HL-60 (cell line): ENCODE measurements at regions not wholly inside any gene's neighbourhood (a gene's known extent, or its start where the extent isn't known, plus 50 kb on each side); places are given as distances from the start of the nearest gene placed in this dataset.
"Not testable (repeated sequence)": the region's sequence is repeated elsewhere in the genome, so short reads cannot be mapped to it uniquely, and the experiment has no call there.

ENCODE experiments used
- DNase-seq, 2 experiments: peaks; one replicate each; pipeline ENCODE4 v3.0.0-alpha.2; 2010 to 2020; ENCODE audit warnings: low read depth in 1 of 2, low spot score in 1 of 2
- H3K27ac ChIP-seq: fragments of 250-450 bp; sonication (Bioruptor Pico); replicated peaks from 2 replicates; pipeline ENCODE4 v1.5.1; 2020; ENCODE audit warnings: mild to moderate bottlenecking, moderate library complexity
- H3K27me3 ChIP-seq: fragments of 250-450 bp; sonication (Bioruptor Pico); 2 replicates; pipeline ENCODE4 v1.5.1; 2021; ENCODE audit warnings: mild to moderate bottlenecking, moderate library complexity; ENCODE audit not compliant: insufficient read depth, poor library complexity, severe bottlenecking
- H3K4me3 ChIP-seq: replicated peaks from 2 replicates; pipeline ENCODE4 v1.5.1; 2011; ENCODE audit warnings: mild to moderate bottlenecking, control low read depth, low read length; ENCODE audit not compliant: insufficient read depth
- GABPA ChIP-seq: IDR thresholded peaks from 2 replicates; pipeline ENCODE4 v1.6.1; 2012; ENCODE audit warnings: low read depth
- POLR2AphosphoS5 ChIP-seq: IDR thresholded peaks from 2 replicates; pipeline ENCODE4 v1.6.1; 2012; ENCODE audit warnings: low read depth
- SPI1 ChIP-seq: IDR thresholded peaks from 2 replicates; pipeline ENCODE4 v1.6.1; 2012; ENCODE audit warnings: low read depth, mild to moderate bottlenecking, borderline replicate concordance
- TF ChIP-seq, protein P1 (sequence below): IDR thresholded peaks from 2 replicates; pipeline ENCODE4 v1.6.1; 2012; ENCODE audit warnings: low read depth; ENCODE audit not compliant: insufficient replicate concordance
- TF ChIP-seq, protein P2 (sequence below): IDR thresholded peaks from one replicate; pipeline ENCODE4 v1.5.1; 2011; ENCODE audit warnings: low read length, control low read depth, inconsistent platforms; ENCODE audit not compliant: insufficient read depth

DNA sequence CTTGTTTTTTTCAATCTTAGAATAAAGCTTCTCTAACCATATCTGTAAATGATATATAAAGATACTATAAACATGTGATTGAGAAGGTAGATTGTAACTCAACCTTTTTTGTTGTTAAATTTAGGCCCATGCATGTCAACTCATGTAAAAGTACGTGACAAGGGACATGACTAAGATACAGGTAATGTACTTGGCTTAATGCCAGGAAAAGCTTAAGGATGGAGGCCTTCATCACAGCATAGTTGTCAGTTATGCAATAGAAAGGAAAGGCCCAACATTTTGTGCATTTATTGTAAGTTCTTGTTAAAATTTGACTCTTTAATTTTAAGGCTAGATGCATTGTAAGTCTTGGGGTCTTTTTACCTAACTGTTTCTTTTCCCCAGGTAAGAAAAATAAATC lies 305.1 kb downstream of the LTN1 start:
- no peak overlapping the region for H3K27ac ChIP-seq
- no peak overlapping the region for H3K4me3 ChIP-seq
- no peak for DNase-seq
- H3K27me3 ChIP-seq: no peaks in the 10 kb centered on the region
- TF ChIP-seq POLR2AphosphoS5 (no peak), SPI1 (no peak), GABPA (no peak)
- TF ChIP-seq, protein P1, sequence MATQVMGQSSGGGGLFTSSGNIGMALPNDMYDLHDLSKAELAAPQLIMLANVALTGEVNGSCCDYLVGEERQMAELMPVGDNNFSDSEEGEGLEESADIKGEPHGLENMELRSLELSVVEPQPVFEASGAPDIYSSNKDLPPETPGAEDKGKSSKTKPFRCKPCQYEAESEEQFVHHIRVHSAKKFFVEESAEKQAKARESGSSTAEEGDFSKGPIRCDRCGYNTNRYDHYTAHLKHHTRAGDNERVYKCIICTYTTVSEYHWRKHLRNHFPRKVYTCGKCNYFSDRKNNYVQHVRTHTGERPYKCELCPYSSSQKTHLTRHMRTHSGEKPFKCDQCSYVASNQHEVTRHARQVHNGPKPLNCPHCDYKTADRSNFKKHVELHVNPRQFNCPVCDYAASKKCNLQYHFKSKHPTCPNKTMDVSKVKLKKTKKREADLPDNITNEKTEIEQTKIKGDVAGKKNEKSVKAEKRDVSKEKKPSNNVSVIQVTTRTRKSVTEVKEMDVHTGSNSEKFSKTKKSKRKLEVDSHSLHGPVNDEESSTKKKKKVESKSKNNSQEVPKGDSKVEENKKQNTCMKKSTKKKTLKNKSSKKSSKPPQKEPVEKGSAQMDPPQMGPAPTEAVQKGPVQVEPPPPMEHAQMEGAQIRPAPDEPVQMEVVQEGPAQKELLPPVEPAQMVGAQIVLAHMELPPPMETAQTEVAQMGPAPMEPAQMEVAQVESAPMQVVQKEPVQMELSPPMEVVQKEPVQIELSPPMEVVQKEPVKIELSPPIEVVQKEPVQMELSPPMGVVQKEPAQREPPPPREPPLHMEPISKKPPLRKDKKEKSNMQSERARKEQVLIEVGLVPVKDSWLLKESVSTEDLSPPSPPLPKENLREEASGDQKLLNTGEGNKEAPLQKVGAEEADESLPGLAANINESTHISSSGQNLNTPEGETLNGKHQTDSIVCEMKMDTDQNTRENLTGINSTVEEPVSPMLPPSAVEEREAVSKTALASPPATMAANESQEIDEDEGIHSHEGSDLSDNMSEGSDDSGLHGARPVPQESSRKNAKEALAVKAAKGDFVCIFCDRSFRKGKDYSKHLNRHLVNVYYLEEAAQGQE: no peak
- TF ChIP-seq, protein P2, sequence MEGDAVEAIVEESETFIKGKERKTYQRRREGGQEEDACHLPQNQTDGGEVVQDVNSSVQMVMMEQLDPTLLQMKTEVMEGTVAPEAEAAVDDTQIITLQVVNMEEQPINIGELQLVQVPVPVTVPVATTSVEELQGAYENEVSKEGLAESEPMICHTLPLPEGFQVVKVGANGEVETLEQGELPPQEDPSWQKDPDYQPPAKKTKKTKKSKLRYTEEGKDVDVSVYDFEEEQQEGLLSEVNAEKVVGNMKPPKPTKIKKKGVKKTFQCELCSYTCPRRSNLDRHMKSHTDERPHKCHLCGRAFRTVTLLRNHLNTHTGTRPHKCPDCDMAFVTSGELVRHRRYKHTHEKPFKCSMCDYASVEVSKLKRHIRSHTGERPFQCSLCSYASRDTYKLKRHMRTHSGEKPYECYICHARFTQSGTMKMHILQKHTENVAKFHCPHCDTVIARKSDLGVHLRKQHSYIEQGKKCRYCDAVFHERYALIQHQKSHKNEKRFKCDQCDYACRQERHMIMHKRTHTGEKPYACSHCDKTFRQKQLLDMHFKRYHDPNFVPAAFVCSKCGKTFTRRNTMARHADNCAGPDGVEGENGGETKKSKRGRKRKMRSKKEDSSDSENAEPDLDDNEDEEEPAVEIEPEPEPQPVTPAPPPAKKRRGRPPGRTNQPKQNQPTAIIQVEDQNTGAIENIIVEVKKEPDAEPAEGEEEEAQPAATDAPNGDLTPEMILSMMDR: no peak

DNA sequence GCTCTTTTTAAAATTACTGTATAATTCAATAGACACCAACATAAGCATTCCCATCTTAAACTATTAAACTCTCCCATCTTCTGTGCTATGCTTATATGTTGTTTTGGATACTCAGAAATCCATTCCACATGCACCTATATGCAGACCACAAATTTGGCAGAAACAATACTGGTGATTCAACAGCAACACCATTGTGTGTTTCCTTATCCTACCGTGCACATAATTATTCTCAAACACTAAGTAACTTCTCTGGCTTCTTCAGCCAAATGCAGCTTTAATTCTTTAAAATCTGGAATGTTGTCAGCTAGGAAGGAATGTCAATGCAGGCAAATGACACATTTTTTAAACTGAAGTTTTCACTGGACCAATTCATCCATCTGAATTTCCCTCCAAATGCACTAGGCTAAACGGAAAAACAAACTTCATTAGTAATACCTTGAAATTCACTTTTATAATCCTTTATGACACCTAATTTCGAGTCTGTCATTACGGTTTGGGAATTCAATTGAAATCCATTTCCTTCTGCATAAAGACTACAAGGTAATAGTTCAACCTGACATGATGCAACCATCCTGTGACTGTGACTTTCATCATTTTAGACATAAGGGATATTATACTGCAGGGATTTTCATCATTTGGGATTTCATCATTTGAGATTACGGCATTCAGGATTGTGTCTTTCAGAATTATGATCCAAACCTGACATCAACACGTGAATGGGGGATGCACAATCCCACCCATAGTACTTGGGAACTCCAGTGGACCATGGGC lies 308.5 kb downstream of the LTN1 start:
- DNase-seq: no peak
- H3K27me3 ChIP-seq: no peaks in the 10 kb centered on the region
- H3K4me3 ChIP-seq: no peak overlapping the region
- TF ChIP-seq, protein P1: no peak
- TF ChIP-seq SPI1 (no peak), POLR2AphosphoS5 (no peak), GABPA (no peak)
- TF ChIP-seq, protein P2: no peak
- H3K27ac ChIP-seq: no peak overlapping the region

DNA sequence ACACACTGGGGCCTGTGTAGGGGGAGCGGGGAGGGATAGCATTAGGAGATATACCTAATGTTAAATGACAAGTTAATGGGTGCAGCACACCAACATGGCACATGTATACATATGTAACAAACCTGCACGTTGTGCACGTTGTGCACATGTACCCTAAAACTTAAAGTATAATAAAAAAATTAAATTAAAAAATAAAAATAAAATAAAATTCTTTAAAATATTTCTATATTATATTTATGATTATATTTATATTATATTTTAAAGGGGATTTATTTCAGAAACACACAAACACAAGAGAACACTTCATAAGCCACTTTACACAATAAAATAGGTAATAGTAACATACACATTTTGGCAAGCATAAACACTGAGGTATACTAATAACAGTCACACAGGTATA lies 309.8 kb downstream of the LTN1 start:
- not testable (repeated sequence) for H3K27me3 ChIP-seq, H3K27ac ChIP-seq, DNase-seq, H3K4me3 ChIP-seq

DNA sequence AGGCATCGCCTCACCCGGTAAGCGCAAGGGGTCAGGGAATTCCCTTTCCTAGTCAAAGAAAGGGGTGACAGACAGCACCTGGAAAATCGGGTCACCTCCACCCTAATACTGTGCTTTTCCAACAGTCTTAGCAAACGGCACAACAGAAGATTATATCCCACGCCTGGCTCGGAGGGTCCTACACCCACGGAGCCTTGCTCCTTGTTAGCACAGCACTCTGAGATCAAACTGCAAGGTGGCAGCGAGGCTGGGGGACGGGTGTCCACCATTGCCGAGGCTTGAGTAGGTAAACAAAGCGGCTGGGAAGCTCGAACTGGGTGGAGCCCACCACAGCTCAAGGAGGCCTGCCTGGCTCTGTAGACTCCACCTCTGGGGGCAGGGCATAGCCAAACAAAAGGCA lies 315.6 kb downstream of the LTN1 start:
- not testable (repeated sequence) for H3K4me3 ChIP-seq, DNase-seq, H3K27me3 ChIP-seq, H3K27ac ChIP-seq

DNA sequence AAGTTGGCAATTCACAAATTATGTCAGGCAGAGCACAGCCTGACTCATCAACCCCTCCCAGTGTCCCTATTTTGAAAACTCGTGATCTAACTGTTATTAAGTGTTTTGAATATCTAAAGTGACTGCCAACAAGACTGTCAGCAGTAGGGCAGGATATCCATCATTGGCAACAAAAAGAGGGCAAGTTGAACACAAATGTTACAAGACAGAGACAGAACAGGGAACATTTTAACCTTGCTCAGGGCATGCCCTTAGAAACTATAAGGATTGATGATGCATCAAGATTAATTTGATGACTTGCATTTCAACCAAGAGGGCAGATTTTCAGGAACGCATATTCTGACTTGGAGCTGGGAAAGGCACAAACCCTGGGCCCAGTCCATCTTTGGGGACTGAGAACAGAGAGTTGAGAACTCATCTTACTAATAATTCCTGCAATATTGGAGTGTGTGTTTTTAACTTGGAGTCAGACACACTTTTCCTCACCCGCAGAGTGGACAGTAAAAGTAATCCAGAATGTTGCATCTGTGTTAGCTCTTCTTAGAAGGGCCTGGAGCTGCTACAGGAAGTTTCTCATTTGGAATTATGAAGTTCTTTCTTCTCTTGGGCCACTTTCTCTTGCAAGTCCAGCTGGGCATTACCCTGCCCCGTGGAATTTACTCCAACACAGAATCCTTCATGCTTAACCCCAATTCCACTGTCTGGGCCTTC lies 317.2 kb downstream of the LTN1 start:
- H3K27ac ChIP-seq: no peak overlapping the region
- DNase-seq: no peak
- TF ChIP-seq, protein P1: no peak
- TF ChIP-seq POLR2AphosphoS5: no peak
- TF ChIP-seq, protein P2: no peak
- TF ChIP-seq SPI1: no peak
- TF ChIP-seq GABPA: no peak
- no peaks in the 10 kb centered on the region for H3K27me3 ChIP-seq
- H3K4me3 ChIP-seq: no peak overlapping the region
